NT2/D1 (cell line): ENCODE measurements at regions not wholly inside any gene's neighbourhood (a gene's known extent, or its start where the extent isn't known, plus 50 kb on each side); places are given as distances from the start of the nearest gene placed in this dataset.

Experiments used
- YY1 ChIP-seq: IDR thresholded peaks from 2 replicates; pipeline ENCODE4 v1.6.1; 2011; ENCODE audit not compliant: insufficient read length, insufficient read depth
- ZNF274 ChIP-seq: IDR thresholded peaks from 2 replicates; pipeline ENCODE4 v1.6.1; 2011; ENCODE audit warnings: mild to moderate bottlenecking, low read depth, low read length

DNA sequence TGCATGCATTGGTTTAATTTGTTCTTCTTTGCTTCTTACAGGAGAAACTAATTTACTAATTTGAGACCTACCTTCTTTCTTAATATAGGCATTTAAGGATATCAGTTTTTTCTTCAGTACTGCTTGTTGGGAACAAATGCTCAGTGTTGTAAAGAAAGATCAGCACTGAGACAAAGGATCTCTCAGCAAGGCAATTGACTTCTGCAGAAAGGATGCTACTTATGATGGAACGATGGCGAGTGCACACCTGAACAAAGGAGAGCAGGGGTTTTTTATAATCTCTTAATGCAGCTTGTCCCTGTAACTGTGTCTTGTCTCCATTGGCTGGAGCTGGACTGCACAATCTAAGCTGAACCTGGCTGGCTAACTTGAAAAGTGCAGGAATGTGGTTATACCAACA is 64.2 kb downstream of the RPP21 start:
- no peak for TF ChIP-seq ZNF274
- TF ChIP-seq YY1 = no peak
